Fibroblast of peridontal ligament (primary cell): ENCODE measurements at regions not wholly inside any gene's neighbourhood (a gene's known extent, or its start where the extent isn't known, plus 50 kb on each side); places are given as distances from the start of the nearest gene placed in this dataset.

Experiments
- DNase-seq: peaks from one replicate; pipeline ENCODE4 v3.0.0-alpha.2; 2010; ENCODE audit errors: extremely low read depth

DNA sequence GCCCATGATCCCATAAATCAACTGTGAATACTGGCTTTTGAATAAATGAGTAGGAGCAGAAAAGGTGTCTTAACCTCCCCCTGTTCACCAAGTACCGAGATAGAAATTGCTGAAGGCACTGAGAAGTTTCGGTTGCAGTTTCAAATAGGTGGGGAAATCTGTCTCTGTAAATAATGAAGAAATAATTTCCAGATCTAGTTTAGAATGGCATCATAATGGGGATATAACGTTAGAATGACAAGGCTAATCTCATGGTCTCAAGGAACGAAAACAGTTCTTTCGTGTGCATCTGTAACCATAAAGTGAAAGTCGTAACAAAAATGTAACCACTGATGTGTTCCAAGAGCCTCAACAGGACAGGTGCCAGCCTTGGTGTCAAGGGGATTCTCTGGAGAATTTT lies 49.9 kb upstream of the TMEM18 start:
- no peak for DNase-seq
